A549 (cell line): ENCODE measurements at regions not wholly inside any gene's neighbourhood (a gene's known extent, or its start where the extent isn't known, plus 50 kb on each side); places are given as distances from the start of the nearest gene placed in this dataset.

Experiments used
- CBX8 ChIP-seq: fragments of 200-600 bp; sonication (generic); IDR thresholded peaks from 2 replicates; pipeline ENCODE4 v1.6.1; 2016
- CTCF ChIP-seq: fragments of >200 bp; sonication (Bioruptor Twin); formaldehyde crosslinking; IDR thresholded peaks from 3 replicates; pipeline ENCODE4 v1.5.1; 2016
- POLR2A ChIP-seq: IDR thresholded peaks from 2 replicates; pipeline ENCODE4 v1.6.1; 2012; ENCODE audit warnings: mild to moderate bottlenecking, low read length
- RAD21 ChIP-seq, 2 experiments: fragments of >200 bp in 1 of 2; sonication (Bioruptor Twin) in 1 of 2; formaldehyde crosslinking in 1 of 2; IDR thresholded peaks in 1 of 2; conservative IDR thresholded peaks in 1 of 2; 2 replicates in 1 of 2; 3 replicates in 1 of 2; pipeline ENCODE4 v1.6.1; 2012 to 2018; ENCODE audit warnings: inconsistent platforms in 1 of 2
- USF2 ChIP-seq: fragments of 450-650 bp; IDR thresholded peaks from 2 replicates; pipeline ENCODE4 v1.6.1; 2014; ENCODE audit warnings: antibody characterized with exemption

- TF ChIP-seq RAD21 (conservative IDR thresholded peaks at IDR 0.05 in 1 of 2, IDR thresholded peaks at IDR 0.05 in 1 of 2), result no peak
- TF ChIP-seq USF2, result no peak
- no peak for TF ChIP-seq CTCF
- no peak for TF ChIP-seq CBX8
- no peak for TF ChIP-seq POLR2A
These were observed 137.3 kb upstream of the CEP126 start for GRCh38 chr11:101777476-101777875.
